IPS-20b (cell line): ENCODE measurements at regions not wholly inside any gene's neighbourhood (a gene's known extent, or its start where the extent isn't known, plus 50 kb on each side); places are given as distances from the start of the nearest gene placed in this dataset.
"Not testable (repeated sequence)": the region's sequence is repeated elsewhere in the genome, so short reads cannot be mapped to it uniquely, and the experiment has no call there.

Experiments
- H3K27ac ChIP-seq: one replicate; pipeline ENCODE4 v1.5.1; 2013; ENCODE audit warnings: low read length
- H3K27me3 ChIP-seq: 2 replicates; pipeline ENCODE4 v1.6.1; 2013; ENCODE audit warnings: mild to moderate bottlenecking, low read length, inconsistent platforms; ENCODE audit not compliant: insufficient read depth
- H3K36me3 ChIP-seq: 2 replicates; pipeline ENCODE4 v1.6.1; 2013; ENCODE audit warnings: low read depth, mild to moderate bottlenecking, inconsistent platforms, low read length, moderate library complexity; ENCODE audit not compliant: insufficient read depth
- H3K4me1 ChIP-seq: 2 replicates; pipeline ENCODE4 v1.6.1; 2013; ENCODE audit warnings: mild to moderate bottlenecking, control low read depth, inconsistent platforms, low read length, moderate library complexity; ENCODE audit not compliant: insufficient read depth
- H3K4me3 ChIP-seq: 2 replicates; pipeline ENCODE4 v1.5.1; 2013; ENCODE audit warnings: mild to moderate bottlenecking, low read length, inconsistent platforms
- H3K9ac ChIP-seq: 2 replicates; pipeline ENCODE4 v1.6.1; 2013; ENCODE audit warnings: low read depth, mild to moderate bottlenecking, inconsistent platforms, low read length, moderate library complexity
- H3K9me3 ChIP-seq: 2 replicates; pipeline ENCODE4 v1.6.1; 2013; ENCODE audit warnings: mild to moderate bottlenecking, low read depth, low read length, inconsistent platforms; ENCODE audit not compliant: insufficient read depth

GRCh38 chr5:145647137-145647536 is 188.0 kb downstream of the PRELID2 start:
- not testable (repeated sequence) for H3K36me3 ChIP-seq, H3K27me3 ChIP-seq, H3K9ac ChIP-seq, H3K4me1 ChIP-seq, H3K4me3 ChIP-seq, H3K27ac ChIP-seq, H3K9me3 ChIP-seq

GRCh38 chr5:145643214-145643613 is 191.9 kb downstream of the PRELID2 start:
- H3K27me3 ChIP-seq, H3K9ac ChIP-seq, H3K9me3 ChIP-seq, H3K36me3 ChIP-seq, H3K4me1 ChIP-seq, H3K27ac ChIP-seq, H3K4me3 ChIP-seq: not testable (repeated sequence)

DNA sequence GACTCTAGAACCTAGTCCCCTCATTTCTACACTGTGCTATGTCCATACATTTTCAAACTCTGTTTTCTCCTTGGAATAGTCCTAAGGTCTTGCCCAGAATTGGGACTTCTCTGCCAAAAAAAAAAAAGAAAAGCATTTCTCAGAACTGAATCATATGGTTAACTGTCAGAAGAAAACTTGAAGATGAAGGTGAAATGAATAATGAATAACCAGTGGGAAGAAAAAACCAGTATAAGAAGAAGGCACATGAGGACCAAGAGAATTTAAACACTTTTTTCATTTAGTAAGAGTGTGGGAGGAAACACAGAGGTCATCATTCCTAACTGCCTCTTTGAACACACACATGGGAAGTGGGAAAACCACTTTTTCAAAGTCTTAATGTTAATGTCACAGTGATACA is 197.7 kb downstream of the PRELID2 start:
- H3K9ac ChIP-seq, result no peak overlapping the region
- no peak overlapping the region for H3K27ac ChIP-seq
- no peaks in the 10 kb centered on the region for H3K36me3 ChIP-seq
- no peak overlapping the region for H3K4me3 ChIP-seq
- H3K9me3 ChIP-seq, result no peaks in the 10 kb centered on the region
- H3K4me1 ChIP-seq, result no peaks in the 10 kb centered on the region
- no peaks in the 10 kb centered on the region for H3K27me3 ChIP-seq

GRCh38 chr5:145636371-145636770 is 198.8 kb downstream of the PRELID2 start:
- H3K27me3 ChIP-seq, result no peaks in the 10 kb centered on the region
- no peaks in the 10 kb centered on the region for H3K36me3 ChIP-seq
- H3K4me1 ChIP-seq, result no peaks in the 10 kb centered on the region
- no peaks in the 10 kb centered on the region for H3K9me3 ChIP-seq
- H3K4me3 ChIP-seq, result no peak overlapping the region
- H3K27ac ChIP-seq, result no peak overlapping the region
- no peak overlapping the region for H3K9ac ChIP-seq

DNA sequence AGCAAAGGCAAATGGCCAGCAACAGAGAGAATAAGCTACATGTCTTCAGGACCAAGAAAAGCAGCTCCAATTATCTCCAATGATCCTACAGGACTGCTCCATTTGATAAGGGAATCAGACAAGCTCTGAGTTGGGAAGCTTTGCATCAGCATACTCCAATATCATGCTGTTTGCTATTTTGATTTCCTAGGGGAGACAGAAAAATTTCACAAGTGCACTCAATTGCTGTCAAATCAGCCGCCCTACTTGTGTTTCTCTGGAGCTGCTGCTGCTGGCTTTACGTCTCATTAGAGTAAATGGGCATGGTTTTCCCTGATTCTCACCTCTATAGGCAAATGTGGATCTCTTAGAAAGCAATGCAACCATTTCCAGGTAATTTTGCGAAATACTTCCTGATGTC is 201.7 kb downstream of the PRELID2 start:
- Histone ChIP-seq H3K36me3 (no peaks in the 10 kb centered on the region), H3K27me3 (no peaks in the 10 kb centered on the region), H3K4me1 (no peaks in the 10 kb centered on the region), H3K9ac (no peak overlapping the region), H3K27ac (no peak overlapping the region), H3K4me3 (no peak overlapping the region), H3K9me3 (no peaks in the 10 kb centered on the region)

DNA sequence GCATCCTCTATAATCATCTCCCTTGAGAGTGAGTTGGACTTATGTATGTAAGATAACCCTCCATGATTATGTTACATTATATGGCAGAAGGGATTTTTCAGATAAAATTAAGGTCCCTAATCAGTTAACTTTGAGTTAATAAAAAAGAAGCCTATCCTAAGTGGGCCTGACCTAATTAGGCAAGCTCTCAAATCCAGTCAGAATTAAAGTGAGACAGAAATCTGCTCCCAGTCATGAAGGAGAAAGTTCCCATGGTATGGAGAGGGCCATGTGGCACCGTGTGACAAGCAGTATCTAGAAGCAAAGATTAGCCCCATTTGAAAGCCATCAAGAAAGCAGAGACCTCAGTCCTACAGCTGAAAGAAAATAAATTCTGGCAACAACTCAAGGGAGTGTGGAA is 202.4 kb downstream of the PRELID2 start:
- Histone ChIP-seq H3K4me1 (no peaks in the 10 kb centered on the region), H3K9ac (no peak overlapping the region), H3K27me3 (no peaks in the 10 kb centered on the region), H3K4me3 (no peak overlapping the region), H3K36me3 (no peaks in the 10 kb centered on the region), H3K27ac (no peak overlapping the region), H3K9me3 (no peaks in the 10 kb centered on the region)

- no peaks in the 10 kb centered on the region for H3K4me1 ChIP-seq
- no peaks in the 10 kb centered on the region for H3K36me3 ChIP-seq
- H3K27me3 ChIP-seq, result no peaks in the 10 kb centered on the region
- H3K4me3 ChIP-seq, result no peak overlapping the region
- no peak overlapping the region for H3K27ac ChIP-seq
- H3K9me3 ChIP-seq, result peaks cover under 1% of the 10 kb centered on the region; the same call in 1 of the 2 replicates
- H3K9ac ChIP-seq, result no peak overlapping the region
Observed at GRCh38 chr5:145629047-145629446, 206.1 kb downstream of the PRELID2 start.

DNA sequence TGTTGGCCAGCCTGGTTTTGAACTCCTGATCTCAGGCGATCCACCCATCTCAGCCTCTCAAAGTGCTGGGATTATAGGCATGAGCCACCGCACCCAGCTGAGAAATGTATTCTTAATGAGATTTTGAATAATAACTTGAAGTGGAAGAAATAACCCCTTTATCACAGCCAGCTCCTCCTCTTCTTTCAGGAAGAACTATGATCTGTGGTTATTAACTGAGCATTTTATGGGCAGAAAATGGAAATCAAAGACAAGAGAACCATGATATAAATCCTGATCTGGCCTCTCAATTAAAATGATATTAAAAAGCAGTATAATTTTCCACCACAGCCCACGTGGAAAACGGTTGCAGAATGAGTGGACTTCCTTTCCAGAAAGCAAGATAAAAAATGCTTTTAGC is 206.6 kb downstream of the PRELID2 start:
- no peaks in the 10 kb centered on the region for H3K27me3 ChIP-seq
- H3K27ac ChIP-seq, result no peak overlapping the region
- H3K9me3 ChIP-seq, result peaks cover 6% of the 10 kb centered on the region
- no peaks in the 10 kb centered on the region for H3K36me3 ChIP-seq
- no peaks in the 10 kb centered on the region for H3K4me1 ChIP-seq
- no peak overlapping the region for H3K4me3 ChIP-seq
- no peak overlapping the region for H3K9ac ChIP-seq

DNA sequence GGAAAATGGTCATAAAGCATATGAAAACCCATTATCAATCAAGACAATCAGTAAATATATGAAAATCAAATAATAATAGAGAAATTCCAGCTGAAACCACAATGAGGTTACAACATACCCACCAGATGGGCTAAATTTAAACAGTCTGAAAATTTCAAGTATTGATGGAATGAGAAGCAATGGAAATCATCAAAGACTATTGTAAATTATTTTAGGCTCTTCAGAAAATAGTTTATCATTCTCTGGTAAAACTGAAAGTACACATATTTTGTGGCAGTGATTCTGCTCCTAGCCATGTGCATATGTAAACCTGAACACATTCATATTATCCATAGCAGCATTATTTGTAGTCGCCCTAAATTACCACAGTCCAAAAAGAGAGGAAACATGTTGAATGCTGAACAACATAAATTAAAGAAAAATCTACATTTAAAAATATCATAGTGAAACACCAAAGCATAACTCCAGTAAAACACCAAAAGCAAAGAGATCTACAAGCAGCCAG is 215.3 kb downstream of the PRELID2 start:
- H3K4me3 ChIP-seq, result no peak overlapping the region
- no peaks in the 10 kb centered on the region for H3K36me3 ChIP-seq
- no peaks in the 10 kb centered on the region for H3K4me1 ChIP-seq
- peaks cover 18% of the 10 kb centered on the region for H3K9me3 ChIP-seq
- H3K27me3 ChIP-seq, result no peaks in the 10 kb centered on the region
- no peak overlapping the region for H3K27ac ChIP-seq
- no peak overlapping the region for H3K9ac ChIP-seq

DNA sequence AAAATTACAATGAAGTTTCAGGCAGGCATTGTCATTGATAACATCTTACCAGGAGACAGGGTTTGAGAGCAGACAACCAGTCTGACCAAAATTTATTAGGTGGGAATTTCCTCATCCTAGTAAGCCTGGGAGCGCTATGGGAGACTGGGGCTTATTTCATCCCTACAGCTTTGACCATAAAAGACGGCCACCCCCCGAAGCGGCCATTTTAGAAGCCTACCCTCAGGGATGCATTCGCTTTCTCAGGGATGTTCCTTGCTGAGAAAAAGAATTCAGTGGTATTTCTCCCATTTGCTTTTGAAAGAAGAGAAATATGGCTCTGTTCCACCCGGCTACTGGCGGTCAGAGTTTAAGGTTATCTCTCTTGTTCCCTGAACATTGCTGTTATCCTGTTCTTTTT is 218.4 kb downstream of the PRELID2 start:
- not testable (repeated sequence) for H3K27ac ChIP-seq, H3K27me3 ChIP-seq, H3K36me3 ChIP-seq, H3K4me1 ChIP-seq, H3K4me3 ChIP-seq, H3K9ac ChIP-seq
- peaks cover 20% of the 10 kb centered on the region; the same call in 1 of the 2 replicates for H3K9me3 ChIP-seq

DNA sequence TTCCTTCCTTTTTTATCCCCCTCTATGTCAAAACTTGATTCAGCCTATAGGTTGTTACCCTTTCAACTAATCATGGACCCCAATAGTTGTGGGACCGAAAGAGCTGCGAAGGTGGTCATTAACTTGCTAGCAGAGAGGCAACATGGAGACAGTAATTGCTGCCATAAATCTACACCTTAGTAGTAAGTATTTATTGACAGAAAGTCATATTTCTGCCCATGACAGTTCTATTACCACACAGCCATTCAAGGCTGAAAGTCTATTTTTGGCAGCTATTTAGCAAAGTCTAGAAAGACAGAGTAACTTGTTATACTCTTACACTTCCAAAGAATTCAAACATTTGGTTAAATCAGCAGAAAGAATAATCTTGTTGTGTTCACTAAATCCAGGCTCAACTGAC is 236.2 kb downstream of the PRELID2 start:
- Histone ChIP-seq H3K4me1 (no peaks in the 10 kb centered on the region), H3K9me3 (no peaks in the 10 kb centered on the region), H3K36me3 (no peaks in the 10 kb centered on the region), H3K9ac (no peak overlapping the region), H3K27me3 (no peaks in the 10 kb centered on the region), H3K4me3 (no peak overlapping the region), H3K27ac (no peak overlapping the region)

DNA sequence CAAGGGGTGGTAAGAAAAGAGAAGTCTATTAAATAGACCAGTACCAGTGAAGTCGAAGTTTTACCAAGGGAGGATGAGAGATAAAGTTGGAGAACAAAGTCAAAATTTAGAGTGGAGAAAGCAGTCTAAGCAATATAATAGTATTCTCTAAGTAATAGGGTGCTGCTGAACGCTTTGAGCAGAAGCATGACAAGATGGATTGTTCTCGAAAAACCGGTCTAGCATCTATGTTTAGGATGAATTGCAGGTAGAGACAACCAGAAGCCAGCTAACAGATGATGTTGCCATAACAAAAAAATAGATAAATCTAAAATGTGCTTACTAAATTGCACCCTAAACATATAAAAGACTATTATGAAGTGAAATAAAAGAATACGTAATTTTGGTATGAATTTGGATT is 237.0 kb downstream of the PRELID2 start:
- no peaks in the 10 kb centered on the region for H3K9me3 ChIP-seq
- no peak overlapping the region for H3K4me3 ChIP-seq
- no peak overlapping the region for H3K27ac ChIP-seq
- no peaks in the 10 kb centered on the region for H3K27me3 ChIP-seq
- H3K4me1 ChIP-seq, result no peaks in the 10 kb centered on the region
- H3K36me3 ChIP-seq, result no peaks in the 10 kb centered on the region
- no peak overlapping the region for H3K9ac ChIP-seq

DNA sequence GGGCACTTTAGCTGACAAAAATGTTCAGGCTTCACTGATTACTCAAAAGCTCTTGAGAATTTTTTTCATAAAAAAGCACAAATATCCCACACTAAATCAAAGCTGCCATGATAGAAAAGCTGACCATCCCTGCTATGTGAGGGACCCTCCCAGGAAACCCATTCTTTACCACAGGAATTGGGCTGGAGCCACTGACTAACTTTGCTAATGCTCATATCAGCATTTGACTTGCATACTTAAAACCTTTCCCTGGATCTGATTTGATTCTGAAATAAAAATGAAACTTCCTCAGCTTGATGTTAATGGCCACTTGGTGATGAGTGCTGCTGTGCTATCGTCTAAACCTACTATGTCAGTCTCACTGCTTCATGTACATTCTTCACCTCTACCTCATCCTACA is 243.6 kb downstream of the PRELID2 start:
- H3K4me3 ChIP-seq, result no peak overlapping the region
- no peaks in the 10 kb centered on the region for H3K27me3 ChIP-seq
- H3K4me1 ChIP-seq, result no peaks in the 10 kb centered on the region
- no peaks in the 10 kb centered on the region for H3K36me3 ChIP-seq
- no peaks in the 10 kb centered on the region for H3K9me3 ChIP-seq
- no peak overlapping the region for H3K27ac ChIP-seq
- H3K9ac ChIP-seq, result no peak overlapping the region
